ENCODE measurements at regions not wholly inside any gene's neighbourhood (a gene's known extent, or its start where the extent isn't known, plus 50 kb on each side); places are given as distances from the start of the nearest gene placed in this dataset.

- no peak overlapping the region for H3K18ac ChIP-seq (ENCODE audit: low read depth in 1 of 2, low read length in 2 of 2)
- no peak overlapping the region for H3K9ac ChIP-seq (ENCODE audit: low read length)
- H3K27me3 ChIP-seq (ENCODE audit: control insufficient read depth in 1 of 2, insufficient read depth in 1 of 2, low read length in 2 of 2) = no peaks in the 10 kb centered on the region
- H3K79me1 ChIP-seq (replicated peaks; ENCODE audit: low read length, poor library complexity, severe bottlenecking) = no peaks in the 10 kb centered on the region
- H2BK12ac ChIP-seq (ENCODE audit: low read length in 2 of 2) = no peak overlapping the region
- no peak overlapping the region for H2BK5ac ChIP-seq (ENCODE audit: low read depth, low read length, poor library complexity, severe bottlenecking)
- peak overlapping the region; percentile 97 for H3K27ac ChIP-seq (ENCODE audit: low read length, poor library complexity, severe bottlenecking)
- H2AFZ ChIP-seq (ENCODE audit: low read depth, low read length) = no peak overlapping the region
- H3K14ac ChIP-seq (ENCODE audit: low read length in 2 of 2) = no peak overlapping the region
- H4K8ac ChIP-seq (ENCODE audit: low read length) = no peak overlapping the region
- H3K4ac ChIP-seq (ENCODE audit: low read depth in 1 of 2, low read length in 2 of 2) = no peak overlapping the region
- H3K23ac ChIP-seq (ENCODE audit: low read length in 2 of 2) = no peak overlapping the region
- H2BK15ac ChIP-seq (ENCODE audit: low read depth, poor library complexity, severe bottlenecking) = no peak overlapping the region
- H3K4me3 ChIP-seq (ENCODE audit: insufficient read depth in 1 of 2, low read depth in 1 of 2, low read length in 2 of 2) = no peak overlapping the region
- no peak overlapping the region for H3K4me2 ChIP-seq (ENCODE audit: low read length, poor library complexity, severe bottlenecking)
- H2AK5ac ChIP-seq (ENCODE audit: low read length, severe bottlenecking) = no peak overlapping the region
- no peak overlapping the region for H4K91ac ChIP-seq (ENCODE audit: low read length)
- no peaks in the 10 kb centered on the region for H3K9me3 ChIP-seq (ENCODE audit: control insufficient read depth, low read length)
- no peak for DNase-seq
- H2BK120ac ChIP-seq (ENCODE audit: low read depth, low read length) = no peak overlapping the region
- no peaks in the 10 kb centered on the region for H3K4me1 ChIP-seq (ENCODE audit: control insufficient read depth, insufficient read depth, low read depth, low read length)
- no peaks in the 10 kb centered on the region for H3K36me3 ChIP-seq (ENCODE audit: control insufficient read depth in 1 of 2, insufficient read depth in 2 of 2, low read depth in 1 of 2, low read length in 2 of 2)
Measured at GRCh38 chr12:87924149-87924548, 105.1 kb downstream of the C12orf50 start.

- Histone ChIP-seq H2BK5ac (ENCODE audit: low read depth, low read length, poor library complexity, severe bottlenecking) (no peak overlapping the region), H2AFZ (ENCODE audit: low read depth, low read length) (no peak overlapping the region), H3K9ac (ENCODE audit: low read length) (no peak overlapping the region), H3K79me1 (replicated peaks; ENCODE audit: low read length, poor library complexity, severe bottlenecking) (no peaks in the 10 kb centered on the region), H3K9me3 (ENCODE audit: control insufficient read depth, low read length) (no peaks in the 10 kb centered on the region), H3K4me1 (ENCODE audit: control insufficient read depth, insufficient read depth, low read depth, low read length) (no peaks in the 10 kb centered on the region), H3K4me3 (ENCODE audit: insufficient read depth in 1 of 2, low read depth in 1 of 2, low read length in 2 of 2) (no peak overlapping the region), H3K23ac (ENCODE audit: low read length in 2 of 2) (no peak overlapping the region), H3K36me3 (ENCODE audit: control insufficient read depth in 1 of 2, insufficient read depth in 2 of 2, low read depth in 1 of 2, low read length in 2 of 2) (no peaks in the 10 kb centered on the region), H3K14ac (ENCODE audit: low read length in 2 of 2) (no peak overlapping the region), H4K91ac (ENCODE audit: low read length) (no peak overlapping the region), H2BK12ac (ENCODE audit: low read length in 2 of 2) (no peak overlapping the region), H2BK15ac (ENCODE audit: low read depth, poor library complexity, severe bottlenecking) (no peak overlapping the region), H3K27ac (ENCODE audit: low read length, poor library complexity, severe bottlenecking) (peak overlapping the region; percentile 97), H3K18ac (ENCODE audit: low read depth in 1 of 2, low read length in 2 of 2) (no peak overlapping the region), H2AK5ac (ENCODE audit: low read length, severe bottlenecking) (peak overlapping the region; percentile 73), H3K4me2 (ENCODE audit: low read length, poor library complexity, severe bottlenecking) (no peak overlapping the region), H3K27me3 (ENCODE audit: control insufficient read depth in 1 of 2, insufficient read depth in 1 of 2, low read length in 2 of 2) (no peaks in the 10 kb centered on the region), H2BK120ac (ENCODE audit: low read depth, low read length) (no peak overlapping the region), H4K8ac (ENCODE audit: low read length) (no peak overlapping the region), H3K4ac (ENCODE audit: low read depth in 1 of 2, low read length in 2 of 2) (no peak overlapping the region)
- 79% methylated on average over 2 of the region's 3 CpGs for WGBS
- no peak for DNase-seq
Measured at GRCh38 chr12:87923361-87923760, 105.8 kb downstream of the C12orf50 start.

- H2BK120ac ChIP-seq (ENCODE audit: low read depth, low read length) = no peak overlapping the region
- H3K18ac ChIP-seq (ENCODE audit: low read depth in 1 of 2, low read length in 2 of 2) = no peak overlapping the region
- no peak overlapping the region for H3K4me3 ChIP-seq (ENCODE audit: insufficient read depth in 1 of 2, low read depth in 1 of 2, low read length in 2 of 2)
- H2AK5ac ChIP-seq (ENCODE audit: low read length, severe bottlenecking) = no peak overlapping the region
- no peak overlapping the region for H3K23ac ChIP-seq (ENCODE audit: low read length in 2 of 2)
- H3K4me1 ChIP-seq (ENCODE audit: control insufficient read depth, insufficient read depth, low read depth, low read length) = no peaks in the 10 kb centered on the region
- no peak overlapping the region for H3K14ac ChIP-seq (ENCODE audit: low read length in 2 of 2)
- H3K27me3 ChIP-seq (ENCODE audit: control insufficient read depth in 1 of 2, insufficient read depth in 1 of 2, low read length in 2 of 2) = no peaks in the 10 kb centered on the region
- H2BK5ac ChIP-seq (ENCODE audit: low read depth, low read length, poor library complexity, severe bottlenecking) = no peak overlapping the region
- no peaks in the 10 kb centered on the region for H3K36me3 ChIP-seq (ENCODE audit: control insufficient read depth in 1 of 2, insufficient read depth in 2 of 2, low read depth in 1 of 2, low read length in 2 of 2)
- no peak overlapping the region for H4K8ac ChIP-seq (ENCODE audit: low read length)
- no peaks in the 10 kb centered on the region for H3K79me1 ChIP-seq (replicated peaks; ENCODE audit: low read length, poor library complexity, severe bottlenecking)
- no peak overlapping the region for H4K91ac ChIP-seq (ENCODE audit: low read length)
- no peak overlapping the region for H3K27ac ChIP-seq (ENCODE audit: low read length, poor library complexity, severe bottlenecking)
- H2BK15ac ChIP-seq (ENCODE audit: low read depth, poor library complexity, severe bottlenecking) = no peak overlapping the region
- no peak overlapping the region for H2BK12ac ChIP-seq (ENCODE audit: low read length in 2 of 2)
- no peak overlapping the region for H2AFZ ChIP-seq (ENCODE audit: low read depth, low read length)
- no peak for DNase-seq
- H3K4me2 ChIP-seq (ENCODE audit: low read length, poor library complexity, severe bottlenecking) = no peak overlapping the region
- no peak overlapping the region for H3K4ac ChIP-seq (ENCODE audit: low read depth in 1 of 2, low read length in 2 of 2)
- no peak overlapping the region for H3K9ac ChIP-seq (ENCODE audit: low read length)
- 17% methylated on average over 1 of the region's 2 CpGs for WGBS
- H3K9me3 ChIP-seq (ENCODE audit: control insufficient read depth, low read length) = no peaks in the 10 kb centered on the region
Measured at GRCh38 chr12:87922736-87923135, 106.5 kb downstream of the C12orf50 start.

- H3K9ac ChIP-seq (ENCODE audit: low read length) = no peak overlapping the region
Measured at GRCh38 chr12:87921621-87922020, 107.6 kb downstream of the C12orf50 start.

More at GRCh38 chr12:87921621-87922020, 107.6 kb downstream of the C12orf50 start:
- Histone ChIP-seq H3K36me3 (ENCODE audit: control insufficient read depth in 1 of 2, insufficient read depth in 2 of 2, low read depth in 1 of 2, low read length in 2 of 2) (no peaks in the 10 kb centered on the region), H2AFZ (ENCODE audit: low read depth, low read length) (no peak overlapping the region), H2BK120ac (ENCODE audit: low read depth, low read length) (no peak overlapping the region), H3K18ac (ENCODE audit: low read depth in 1 of 2, low read length in 2 of 2) (no peak overlapping the region), H3K27me3 (ENCODE audit: control insufficient read depth in 1 of 2, insufficient read depth in 1 of 2, low read length in 2 of 2) (no peaks in the 10 kb centered on the region), H3K4me2 (ENCODE audit: low read length, poor library complexity, severe bottlenecking) (no peak overlapping the region), H3K27ac (ENCODE audit: low read length, poor library complexity, severe bottlenecking) (no peak overlapping the region), H2BK12ac (ENCODE audit: low read length in 2 of 2) (no peak overlapping the region), H2AK5ac (ENCODE audit: low read length, severe bottlenecking) (no peak overlapping the region), H3K4me1 (ENCODE audit: control insufficient read depth, insufficient read depth, low read depth, low read length) (no peaks in the 10 kb centered on the region), H3K4ac (ENCODE audit: low read depth in 1 of 2, low read length in 2 of 2) (no peak overlapping the region), H2BK5ac (ENCODE audit: low read depth, low read length, poor library complexity, severe bottlenecking) (no peak overlapping the region), H3K79me1 (replicated peaks; ENCODE audit: low read length, poor library complexity, severe bottlenecking) (no peaks in the 10 kb centered on the region), H4K91ac (ENCODE audit: low read length) (no peak overlapping the region), H3K23ac (ENCODE audit: low read length in 2 of 2) (no peak overlapping the region), H3K9me3 (ENCODE audit: control insufficient read depth, low read length) (no peaks in the 10 kb centered on the region), H2BK15ac (ENCODE audit: low read depth, poor library complexity, severe bottlenecking) (no peak overlapping the region), H3K4me3 (ENCODE audit: insufficient read depth in 1 of 2, low read depth in 1 of 2, low read length in 2 of 2) (no peak overlapping the region), H4K8ac (ENCODE audit: low read length) (no peak overlapping the region), H3K14ac (ENCODE audit: low read length in 2 of 2) (no peak overlapping the region)
- no peak for DNase-seq
- 90% methylated on average over 3 of the region's 4 CpGs for WGBS

All from mesenchymal stem cell (in vitro differentiated cells and primary cell).